Endothelial cell of hepatic sinusoid (primary cell): ENCODE measurements at regions not wholly inside any gene's neighbourhood (a gene's known extent, or its start where the extent isn't known, plus 50 kb on each side); places are given as distances from the start of the nearest gene placed in this dataset.
"Not testable (repeated sequence)": the region's sequence is repeated elsewhere in the genome, so short reads cannot be mapped to it uniquely, and the experiment has no call there.

Experiments
- in situ Hi-C: cut with HindIII; loops from 2 replicates; pipeline ENCODE4 v1.10.0; 2017; ENCODE audit warnings: low sequenced_read_pairs

- in situ Hi-C loops, result no loop called here
These were observed 88.7 kb upstream of the TNIK start for GRCh38 chr3:171548917-171549316.

- in situ Hi-C loops, result no loop called here
These were observed 83.6 kb upstream of the TNIK start for GRCh38 chr3:171543759-171544300.

- in situ Hi-C loops, result no loop called here
These were observed 82.8 kb upstream of the TNIK start for GRCh38 chr3:171542976-171543375.

- in situ Hi-C loops, result no loop called here
These were observed 81.4 kb upstream of the TNIK start for GRCh38 chr3:171541647-171542046.

- in situ Hi-C loops, result no loop called here
These were observed 81.0 kb upstream of the TNIK start for GRCh38 chr3:171541181-171541580.

- in situ Hi-C loops, result loop anchor here (5.0 kb wide), 1 partner anchor 38 kb away; no protein-coding TSS in a partner anchor
These were observed 75.6 kb upstream of the TNIK start for GRCh38 chr3:171535799-171536198.

- in situ Hi-C loops, result loop anchor here (5.0 kb wide), 1 partner anchor 38 kb away; no protein-coding TSS in a partner anchor
These were observed 74.9 kb upstream of the TNIK start for GRCh38 chr3:171535133-171535532.

- in situ Hi-C loops, result no loop called here
These were observed 73.5 kb upstream of the TNIK start for GRCh38 chr3:171533702-171534101.

GRCh38 chr3:171532294-171532693 lies 72.1 kb upstream of the TNIK start:
- in situ Hi-C loops, result no loop called here

- in situ Hi-C loops, result no loop called here
These were observed 71.5 kb upstream of the TNIK start for GRCh38 chr3:171531716-171532115.

GRCh38 chr3:171528102-171528501 lies 67.9 kb upstream of the TNIK start:
- in situ Hi-C loops, result no loop called here

- in situ Hi-C loops, result no loop called here
These were observed 66.7 kb upstream of the TNIK start for GRCh38 chr3:171526869-171527268.

GRCh38 chr3:171526146-171526545 lies 65.9 kb upstream of the TNIK start:
- in situ Hi-C loops, result no loop called here

- in situ Hi-C loops, result no loop called here
These were observed 65.2 kb upstream of the TNIK start for GRCh38 chr3:171525437-171525836.

- in situ Hi-C loops, result loop anchor here (5.0 kb wide), 3 partner anchors 32 to 178 kb away; partner anchors contain the start of gene TNIK
These were observed 64.7 kb upstream of the TNIK start for GRCh38 chr3:171524921-171525310.

GRCh38 chr3:171522651-171523050 lies 62.4 kb upstream of the TNIK start:
- in situ Hi-C loops, result loop anchor here (5.0 kb wide), 3 partner anchors 35 to 175 kb away; partner anchors contain the start of gene TNIK

- in situ Hi-C loops, result not testable (repeated sequence)
These were observed 59.2 kb upstream of the TNIK start for GRCh38 chr3:171519423-171519822.

GRCh38 chr3:171516765-171517164 lies 56.6 kb upstream of the TNIK start:
- in situ Hi-C loops, result no loop called here

GRCh38 chr3:171514466-171514865 lies 54.3 kb upstream of the TNIK start:
- in situ Hi-C loops, result no loop called here

GRCh38 chr3:171511450-171511849 lies 51.2 kb upstream of the TNIK start:
- in situ Hi-C loops, result no loop called here
